Fibroblast of peridontal ligament (primary cell): ENCODE measurements at regions not wholly inside any gene's neighbourhood (a gene's known extent, or its start where the extent isn't known, plus 50 kb on each side); places are given as distances from the start of the nearest gene placed in this dataset.

Source experiments
- DNase-seq: peaks from one replicate; pipeline ENCODE4 v3.0.0-alpha.2; 2010; ENCODE audit errors: extremely low read depth

- no peak for DNase-seq
Measured at GRCh38 chr16:86930001-86930400, 351.7 kb downstream of the FOXL1 start.

- no peak for DNase-seq
Measured at GRCh38 chr16:86930663-86931373, 352.5 kb downstream of the FOXL1 start.

GRCh38 chr16:86931410-86931941 is 353.1 kb downstream of the FOXL1 start:
- peak; percentile 88 for DNase-seq

- DNase-seq, result no peak
Measured at GRCh38 chr16:86932130-86932982, 354.0 kb downstream of the FOXL1 start.

GRCh38 chr16:86934581-86935375 is 356.4 kb downstream of the FOXL1 start:
- no peak for DNase-seq

- no peak for DNase-seq
Measured at GRCh38 chr16:86939609-86940008, 361.3 kb downstream of the FOXL1 start.

GRCh38 chr16:86941731-86942130 is 363.4 kb downstream of the FOXL1 start:
- no peak for DNase-seq

- DNase-seq, result peak; percentile 94
Measured at GRCh38 chr16:86942151-86943051, 364.1 kb downstream of the FOXL1 start.

GRCh38 chr16:86945166-86945900 is 367.0 kb downstream of the FOXL1 start:
- no peak for DNase-seq

- peak; percentile 10 for DNase-seq
Measured at GRCh38 chr16:86946396-86946795, 368.0 kb downstream of the FOXL1 start.

GRCh38 chr16:86946981-86947380 is 368.6 kb downstream of the FOXL1 start:
- DNase-seq, result no peak

GRCh38 chr16:86948046-86948445 is 369.1 kb downstream of the C16orf95 start:
- no peak for DNase-seq

- no peak for DNase-seq
Measured at GRCh38 chr16:86949116-86949515, 368.1 kb downstream of the C16orf95 start.

GRCh38 chr16:86949630-86950029 is 367.6 kb downstream of the C16orf95 start:
- DNase-seq, result no peak

GRCh38 chr16:86951041-86951822 is 366.0 kb downstream of the C16orf95 start:
- DNase-seq, result no peak

GRCh38 chr16:86951831-86952598 is 365.2 kb downstream of the C16orf95 start:
- peak; percentile 95 for DNase-seq

GRCh38 chr16:86952769-86953168 is 364.4 kb downstream of the C16orf95 start:
- peak; percentile 16 for DNase-seq

GRCh38 chr16:86953631-86954391 is 363.4 kb downstream of the C16orf95 start:
- no peak for DNase-seq
